ENCODE measurements at regions not wholly inside any gene's neighbourhood (a gene's known extent, or its start where the extent isn't known, plus 50 kb on each side); places are given as distances from the start of the nearest gene placed in this dataset.
"Not testable (repeated sequence)": the region's sequence is repeated elsewhere in the genome, so short reads cannot be mapped to it uniquely, and the experiment has no call there.

DNA sequence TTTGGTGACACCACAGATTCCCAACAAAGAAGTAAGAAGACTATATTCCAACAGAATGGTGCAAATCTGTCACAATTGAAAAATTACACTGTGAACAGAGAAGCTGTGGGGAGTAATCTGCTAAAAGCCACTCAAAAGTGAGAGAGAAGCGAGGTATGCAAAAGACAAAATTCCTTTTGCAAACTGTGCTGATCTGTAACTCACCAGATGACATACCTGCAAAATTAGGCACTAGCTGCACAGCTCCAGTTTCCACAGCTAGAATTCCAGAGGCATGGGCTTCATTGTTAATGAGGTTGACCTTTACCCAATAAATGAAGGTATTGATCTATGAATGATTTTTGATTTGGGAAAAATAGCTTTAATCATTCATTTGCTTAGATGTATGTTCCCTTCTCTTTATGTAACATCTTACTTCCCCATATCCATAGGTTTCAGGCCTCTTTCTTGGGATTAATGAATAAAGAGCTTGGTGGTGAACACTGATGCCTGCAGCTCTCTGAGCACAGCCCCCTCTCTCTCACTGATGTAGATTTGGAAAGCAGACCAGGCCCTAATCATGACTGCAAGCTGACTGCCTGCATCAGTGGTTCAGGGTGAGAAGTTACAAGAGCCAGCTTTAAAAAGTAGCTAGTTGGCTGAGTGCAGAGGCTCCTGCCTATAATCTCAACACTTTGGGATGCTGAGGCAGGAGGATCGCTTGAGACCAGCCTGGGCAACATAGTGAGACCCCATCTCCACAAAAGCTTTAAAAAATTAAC lies 85.2 kb downstream of the LACC1 start:
- no peak for DNase-seq (ENCODE audit: low read depth)
- H3K4me3 ChIP-seq (ENCODE audit: low read depth, low read length) = no peak overlapping the region
- TF ChIP-seq, protein P1, sequence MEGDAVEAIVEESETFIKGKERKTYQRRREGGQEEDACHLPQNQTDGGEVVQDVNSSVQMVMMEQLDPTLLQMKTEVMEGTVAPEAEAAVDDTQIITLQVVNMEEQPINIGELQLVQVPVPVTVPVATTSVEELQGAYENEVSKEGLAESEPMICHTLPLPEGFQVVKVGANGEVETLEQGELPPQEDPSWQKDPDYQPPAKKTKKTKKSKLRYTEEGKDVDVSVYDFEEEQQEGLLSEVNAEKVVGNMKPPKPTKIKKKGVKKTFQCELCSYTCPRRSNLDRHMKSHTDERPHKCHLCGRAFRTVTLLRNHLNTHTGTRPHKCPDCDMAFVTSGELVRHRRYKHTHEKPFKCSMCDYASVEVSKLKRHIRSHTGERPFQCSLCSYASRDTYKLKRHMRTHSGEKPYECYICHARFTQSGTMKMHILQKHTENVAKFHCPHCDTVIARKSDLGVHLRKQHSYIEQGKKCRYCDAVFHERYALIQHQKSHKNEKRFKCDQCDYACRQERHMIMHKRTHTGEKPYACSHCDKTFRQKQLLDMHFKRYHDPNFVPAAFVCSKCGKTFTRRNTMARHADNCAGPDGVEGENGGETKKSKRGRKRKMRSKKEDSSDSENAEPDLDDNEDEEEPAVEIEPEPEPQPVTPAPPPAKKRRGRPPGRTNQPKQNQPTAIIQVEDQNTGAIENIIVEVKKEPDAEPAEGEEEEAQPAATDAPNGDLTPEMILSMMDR (conservative IDR thresholded peaks at IDR 0.05; ENCODE audit: low read depth, low read length) = no peak

DNA sequence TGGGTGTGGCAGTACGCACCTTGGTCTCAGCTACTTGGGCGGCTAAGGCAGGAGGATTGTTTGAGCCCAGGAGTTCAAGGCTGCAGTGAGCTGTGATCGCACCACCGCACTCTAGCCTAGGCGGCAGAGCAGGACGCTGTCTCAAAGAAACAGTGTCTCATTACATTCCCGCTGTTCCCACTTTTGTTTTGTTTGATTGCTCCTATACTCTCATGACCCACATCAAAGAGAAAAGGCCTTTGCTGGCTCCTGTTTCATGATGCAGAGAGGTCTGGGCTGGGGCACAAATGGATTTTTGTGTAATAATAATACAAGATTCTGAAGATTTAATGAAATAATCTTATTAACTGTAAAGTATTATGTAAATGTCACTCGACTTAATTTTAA lies 85.7 kb downstream of the LACC1 start:
- DNase-seq (ENCODE audit: low read depth) = no peak
- TF ChIP-seq, protein P1 (conservative IDR thresholded peaks at IDR 0.05; ENCODE audit: low read depth, low read length) = no peak
- no peak overlapping the region for H3K4me3 ChIP-seq (ENCODE audit: low read depth, low read length)

DNA sequence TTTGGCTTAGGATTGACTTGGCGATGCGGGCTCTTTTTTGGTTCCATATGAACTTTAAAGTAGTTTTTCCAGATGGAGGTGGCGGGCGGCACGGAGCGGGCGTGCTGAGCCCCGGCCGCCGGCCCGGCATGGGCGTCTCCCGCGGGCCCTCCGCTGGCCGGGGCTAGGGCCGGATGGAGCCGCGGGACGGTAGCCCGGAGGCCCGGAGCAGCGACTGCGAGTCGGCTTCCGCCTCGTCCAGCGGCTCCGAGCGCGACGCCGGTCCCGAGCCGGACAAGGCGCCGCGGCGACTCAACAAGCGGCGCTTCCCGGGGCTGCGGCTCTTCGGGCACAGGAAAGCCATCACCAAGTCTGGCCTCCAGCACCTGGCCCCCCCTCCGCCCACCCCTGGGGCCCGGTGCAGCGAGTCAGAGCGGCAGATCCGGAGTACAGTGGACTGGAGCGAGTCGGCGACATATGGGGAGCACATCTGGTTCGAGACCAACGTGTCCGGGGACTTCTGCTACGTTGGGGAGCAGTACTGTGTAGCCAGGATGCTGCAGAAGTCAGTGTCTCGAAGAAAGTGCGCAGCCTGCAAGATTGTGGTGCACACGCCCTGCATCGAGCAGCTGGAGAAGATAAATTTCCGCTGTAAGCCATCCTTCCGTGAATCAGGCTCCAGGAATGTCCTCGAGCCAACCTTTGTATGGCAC lies 88.7 kb downstream of the LACC1 start:
- H3K4me3 ChIP-seq (ENCODE audit: low read depth, low read length); DNase-seq (ENCODE audit: low read depth): not testable (repeated sequence)

DNA sequence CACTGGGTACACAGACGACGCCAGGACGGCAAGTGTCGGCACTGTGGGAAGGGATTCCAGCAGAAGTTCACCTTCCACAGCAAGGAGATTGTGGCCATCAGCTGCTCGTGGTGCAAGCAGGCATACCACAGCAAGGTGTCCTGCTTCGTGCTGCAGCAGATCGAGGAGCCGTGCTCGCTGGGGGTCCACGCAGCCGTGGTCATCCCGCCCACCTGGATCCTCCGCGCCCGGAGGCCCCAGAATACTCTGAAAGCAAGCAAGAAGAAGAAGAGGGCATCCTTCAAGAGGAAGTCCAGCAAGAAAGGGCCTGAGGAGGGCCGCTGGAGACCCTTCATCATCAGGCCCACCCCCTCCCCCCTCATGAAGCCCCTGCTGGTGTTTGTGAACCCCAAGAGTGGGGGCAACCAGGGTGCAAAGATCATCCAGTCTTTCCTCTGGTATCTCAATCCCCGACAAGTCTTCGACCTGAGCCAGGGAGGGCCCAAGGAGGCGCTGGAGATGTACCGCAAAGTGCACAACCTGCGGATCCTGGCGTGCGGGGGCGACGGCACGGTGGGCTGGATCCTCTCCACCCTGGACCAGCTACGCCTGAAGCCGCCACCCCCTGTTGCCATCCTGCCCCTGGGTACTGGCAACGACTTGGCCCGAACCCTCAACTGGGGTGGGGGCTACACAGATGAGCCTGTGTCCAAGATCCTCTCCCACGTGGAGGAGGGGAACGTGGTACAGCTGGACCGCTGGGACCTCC lies 89.4 kb downstream of the LACC1 start:
- not testable (repeated sequence) for H3K4me3 ChIP-seq (ENCODE audit: low read depth, low read length); DNase-seq (ENCODE audit: low read depth)

DNA sequence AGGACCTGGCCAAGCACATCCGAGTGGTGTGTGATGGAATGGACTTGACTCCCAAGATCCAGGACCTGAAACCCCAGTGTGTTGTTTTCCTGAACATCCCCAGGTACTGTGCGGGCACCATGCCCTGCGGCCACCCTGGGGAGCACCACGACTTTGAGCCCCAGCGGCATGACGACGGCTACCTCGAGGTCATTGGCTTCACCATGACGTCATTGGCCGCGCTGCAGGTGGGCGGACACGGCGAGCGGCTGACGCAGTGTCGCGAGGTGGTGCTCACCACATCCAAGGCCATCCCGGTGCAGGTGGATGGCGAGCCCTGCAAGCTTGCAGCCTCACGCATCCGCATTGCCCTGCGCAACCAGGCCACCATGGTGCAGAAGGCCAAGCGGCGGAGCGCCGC lies 90.2 kb downstream of the LACC1 start:
- not testable (repeated sequence) for H3K4me3 ChIP-seq (ENCODE audit: low read depth, low read length); DNase-seq (ENCODE audit: low read depth)

DNA sequence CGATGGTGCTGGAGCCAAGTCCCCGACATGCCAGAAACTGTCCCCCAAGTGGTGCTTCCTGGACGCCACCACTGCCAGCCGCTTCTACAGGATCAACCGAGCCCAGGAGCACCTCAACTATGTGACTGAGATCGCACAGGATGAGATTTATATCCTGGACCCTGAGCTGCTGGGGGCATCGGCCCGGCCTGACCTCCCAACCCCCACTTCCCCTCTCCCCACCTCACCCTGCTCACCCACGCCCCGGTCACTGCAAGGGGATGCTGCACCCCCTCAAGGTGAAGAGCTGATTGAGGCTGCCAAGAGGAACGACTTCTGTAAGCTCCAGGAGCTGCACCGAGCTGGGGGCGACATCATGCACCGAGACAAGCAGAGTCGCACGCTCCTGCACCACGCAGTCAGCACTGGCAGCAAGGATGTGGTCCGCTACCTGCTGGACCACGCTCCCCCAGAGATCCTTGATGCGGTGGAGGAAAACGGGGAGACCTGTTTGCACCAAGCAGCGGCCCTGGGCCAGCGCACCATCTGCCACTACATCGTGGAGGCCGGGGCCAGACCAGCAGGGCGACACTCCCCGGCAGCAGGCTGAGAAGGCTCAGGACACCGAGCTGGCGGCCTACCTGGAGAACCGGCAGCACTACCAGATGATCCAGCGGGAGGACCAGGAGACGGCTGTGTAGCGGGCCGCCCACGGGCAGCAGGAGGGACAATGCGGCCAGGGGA lies 91.0 kb downstream of the LACC1 start:
- H3K4me3 ChIP-seq (ENCODE audit: low read depth, low read length); DNase-seq (ENCODE audit: low read depth): not testable (repeated sequence)

DNA sequence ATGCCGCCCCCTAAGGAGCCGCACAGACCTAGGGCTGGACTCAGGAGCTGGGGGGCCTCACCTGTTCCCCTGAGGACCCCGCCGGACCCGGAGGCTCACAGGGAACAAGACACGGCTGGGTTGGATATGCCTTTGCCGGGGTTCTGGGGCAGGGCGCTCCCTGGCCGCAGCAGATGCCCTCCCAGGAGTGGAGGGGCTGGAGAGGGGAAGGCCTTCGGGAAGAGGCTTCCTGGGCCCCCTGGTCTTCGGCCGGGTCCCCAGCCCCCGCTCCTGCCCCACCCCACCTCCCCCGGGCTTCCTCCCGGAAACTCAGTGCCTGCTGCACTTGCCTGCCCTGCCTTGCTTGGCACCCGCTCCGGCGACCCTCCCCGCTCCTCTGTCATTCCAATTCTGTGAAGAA lies 91.6 kb downstream of the LACC1 start:
- not testable (repeated sequence) for H3K4me3 ChIP-seq (ENCODE audit: low read depth, low read length); DNase-seq (ENCODE audit: low read depth)

DNA sequence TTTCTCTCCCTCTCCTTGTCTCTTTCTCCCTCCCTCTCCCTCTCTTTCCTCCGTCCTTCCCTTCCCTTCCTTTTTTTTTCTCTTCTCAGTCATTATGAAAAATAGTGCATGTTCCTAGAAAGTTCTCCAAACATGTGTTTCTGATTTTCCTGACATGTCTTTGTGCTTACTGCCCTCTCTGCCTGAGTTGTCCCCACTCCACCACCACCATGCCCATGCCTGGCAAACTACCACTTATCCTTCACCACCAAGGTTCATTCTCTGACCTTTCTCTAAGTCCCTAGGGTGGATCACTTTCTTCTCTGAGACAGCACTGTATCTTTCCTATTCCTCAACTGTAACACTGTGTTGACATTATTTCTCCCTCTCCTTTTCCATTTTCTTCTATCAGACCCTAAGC lies 98.2 kb downstream of the LACC1 start:
- TF ChIP-seq, protein P1 (conservative IDR thresholded peaks at IDR 0.05; ENCODE audit: low read depth, low read length) = no peak
- H3K4me3 ChIP-seq (ENCODE audit: low read depth, low read length) = no peak overlapping the region
- no peak for DNase-seq (ENCODE audit: low read depth)

DNA sequence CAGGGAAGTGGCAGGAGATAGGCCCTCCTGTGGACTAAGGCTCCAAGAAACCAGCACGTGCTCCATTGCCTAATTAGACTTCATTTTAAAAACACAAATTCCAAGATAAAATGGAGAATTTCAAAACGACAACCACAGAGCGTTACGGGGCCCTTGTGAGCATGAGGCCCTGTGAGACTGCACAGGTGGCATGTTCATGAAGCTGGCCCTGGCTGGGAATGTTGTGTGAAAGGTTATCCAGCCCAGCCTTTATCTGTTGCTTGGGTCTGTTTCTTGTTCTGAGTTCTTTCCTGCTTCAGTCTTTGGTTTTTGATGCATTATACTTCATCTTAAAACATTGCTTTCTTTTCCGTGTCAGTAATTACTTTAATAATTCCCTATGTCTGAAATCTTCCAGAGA lies 99.0 kb downstream of the LACC1 start:
- TF ChIP-seq, protein P1 (conservative IDR thresholded peaks at IDR 0.05; ENCODE audit: low read depth, low read length) = no peak
- no peak for DNase-seq (ENCODE audit: low read depth)
- H3K4me3 ChIP-seq (ENCODE audit: low read depth, low read length) = no peak overlapping the region
